Stimulated activated CD4-positive, alpha-beta T cell treated with anti-CD3 and anti-CD28 coated beads, Interleukin-15, amount 100 ng/mL, for 1 hour (primary cell): ENCODE measurements at regions not wholly inside any gene's neighbourhood (a gene's known extent, or its start where the extent isn't known, plus 50 kb on each side); places are given as distances from the start of the nearest gene placed in this dataset.
"Not testable (repeated sequence)": the region's sequence is repeated elsewhere in the genome, so short reads cannot be mapped to it uniquely, and the experiment has no call there.

ENCODE experiments used
- DNase-seq, 2 donors: peaks; one replicate each; pipeline ENCODE4 v3.0.0-alpha.2; 2020; ENCODE audit warnings: low read depth in 1 of 2, low spot score in 1 of 2

DNA sequence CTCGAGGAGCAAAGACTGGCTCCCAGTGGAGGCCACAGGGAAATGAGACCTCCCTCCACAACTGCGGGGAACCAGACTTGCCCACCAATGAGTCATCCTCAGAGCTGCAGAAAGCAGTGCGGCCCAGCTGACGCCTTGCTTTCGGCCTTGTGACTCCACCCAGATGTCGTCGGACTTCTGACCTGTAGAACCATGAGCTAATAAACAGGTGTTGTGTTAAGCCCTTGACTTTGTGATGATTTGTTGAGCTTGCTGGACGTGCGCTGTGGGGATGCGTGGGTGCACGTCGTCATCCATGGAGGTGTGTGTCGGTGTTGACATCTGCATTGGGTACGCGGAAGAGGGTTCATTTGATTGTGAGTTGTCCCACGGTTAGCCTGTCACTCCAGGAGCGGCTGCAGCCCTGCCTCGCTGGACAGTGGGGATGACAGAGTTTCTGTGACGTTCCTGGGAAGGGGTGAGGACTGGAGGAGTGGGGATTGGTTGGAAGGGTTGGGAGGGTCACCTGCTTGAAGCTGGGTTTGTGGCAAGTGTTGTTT, 154.1 kb downstream of the SH3BP4 start:
- DNase-seq, result no peak

DNA sequence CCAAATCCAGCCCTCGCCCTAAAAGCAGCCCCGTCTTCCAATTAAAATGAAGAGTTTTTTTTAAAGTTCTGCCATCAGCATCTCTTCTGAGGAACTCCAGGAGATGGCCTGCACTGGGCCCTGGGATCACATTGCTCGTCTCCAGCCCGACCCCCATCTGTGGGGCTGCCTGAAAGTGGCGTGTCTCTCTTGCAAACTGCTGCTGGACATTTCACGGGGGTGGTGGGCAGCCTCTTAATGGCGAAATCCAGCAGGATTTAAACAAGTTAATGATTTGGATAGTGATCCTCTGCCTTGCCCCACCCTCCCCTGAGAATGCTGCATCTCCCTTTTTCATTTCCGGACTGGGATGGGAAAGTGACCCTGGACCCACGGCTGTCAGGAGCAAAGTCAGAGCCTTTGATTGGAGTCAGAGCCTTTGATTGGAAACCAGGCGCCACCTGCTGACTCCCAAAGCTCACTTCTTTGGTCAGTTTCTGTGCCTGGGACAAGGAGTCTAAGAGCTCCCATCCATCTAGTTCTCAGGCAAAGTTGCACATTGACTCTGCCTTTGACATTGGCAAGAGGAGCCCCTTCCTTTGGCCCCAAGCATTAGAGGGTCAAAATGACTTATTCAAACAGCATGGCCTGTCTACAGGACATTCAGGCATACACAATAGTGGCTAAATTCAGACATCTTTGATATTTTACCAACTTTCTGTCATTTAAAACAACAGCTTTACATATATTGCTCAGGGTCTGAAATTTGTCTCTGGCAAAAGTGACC, 155.2 kb downstream of the SH3BP4 start:
- no peak for DNase-seq

DNA sequence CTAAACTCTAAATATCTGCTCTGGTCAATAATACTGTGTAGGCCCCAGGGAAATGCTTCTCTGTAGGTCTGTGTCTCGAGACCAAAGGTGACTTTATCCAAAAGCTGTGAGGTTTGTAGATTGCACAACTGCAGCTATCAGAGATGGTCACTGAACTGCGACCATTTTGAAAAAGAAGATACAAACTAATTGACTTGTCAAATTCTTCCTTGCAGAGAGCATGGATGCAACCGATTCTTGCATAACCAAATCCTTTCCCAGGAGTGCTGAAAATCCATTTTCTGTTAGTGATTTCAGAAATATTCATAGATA, 155.8 kb downstream of the SH3BP4 start:
- no peak for DNase-seq

DNA sequence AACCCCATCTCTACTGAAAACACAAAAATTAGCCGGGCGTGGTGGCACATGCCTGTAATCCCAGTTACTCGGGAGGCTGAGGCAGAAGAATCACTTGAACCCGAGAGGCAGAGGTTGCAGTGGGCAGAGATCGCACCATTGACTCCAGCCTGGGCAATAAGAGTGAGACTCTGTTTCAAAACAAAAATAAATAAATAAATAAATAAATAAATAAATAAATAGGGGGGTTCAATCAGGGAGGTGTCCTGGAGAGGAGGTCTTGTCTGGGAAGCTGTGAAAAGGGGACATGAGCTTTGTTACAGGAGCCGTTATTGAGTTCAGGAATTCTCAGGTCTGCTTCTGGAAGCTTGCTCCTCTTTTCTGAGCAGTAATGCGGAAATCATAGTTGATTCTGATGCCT, 157.7 kb downstream of the SH3BP4 start:
- not testable (repeated sequence) for DNase-seq

DNA sequence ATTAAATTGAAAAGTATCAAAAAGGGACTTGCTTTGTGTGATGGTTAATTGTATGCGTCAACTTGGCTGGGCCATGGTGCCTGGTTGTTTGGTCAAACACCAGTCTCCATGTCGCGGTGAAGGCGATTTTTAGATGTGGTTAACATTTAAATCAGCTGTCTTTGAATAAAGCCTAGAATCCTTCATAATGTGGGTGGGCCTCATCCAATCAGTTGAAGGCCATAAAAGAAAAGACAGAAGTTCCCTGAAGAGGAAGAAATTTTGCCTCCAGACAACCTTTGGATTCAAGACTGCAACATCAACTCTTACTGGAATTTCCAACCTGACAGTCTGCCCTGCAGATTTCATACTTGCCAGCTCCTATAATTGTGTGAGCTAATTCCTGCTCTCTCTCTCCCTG, 160.5 kb downstream of the SH3BP4 start:
- no peak for DNase-seq

DNA sequence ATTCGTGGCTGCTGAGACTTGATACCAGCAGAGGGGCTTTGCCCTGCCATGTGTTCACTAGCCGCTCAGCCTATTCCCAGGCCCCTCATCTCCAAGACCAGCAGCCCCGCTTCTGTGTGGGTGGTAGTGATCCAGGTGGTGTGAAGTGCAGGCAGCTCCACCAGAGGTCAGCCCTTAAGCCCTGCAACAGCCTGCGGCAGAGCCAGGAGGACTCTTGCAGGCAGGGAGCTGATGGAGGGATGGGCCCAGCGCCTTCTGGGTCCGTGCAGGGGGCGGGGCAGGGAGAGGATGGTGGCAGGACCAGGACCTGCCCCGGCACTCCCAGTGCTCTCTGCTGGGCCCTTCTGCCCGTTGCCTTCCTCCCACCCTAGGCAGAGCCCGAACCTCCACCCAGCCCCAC, 162.0 kb downstream of the SH3BP4 start:
- no peak for DNase-seq

DNA sequence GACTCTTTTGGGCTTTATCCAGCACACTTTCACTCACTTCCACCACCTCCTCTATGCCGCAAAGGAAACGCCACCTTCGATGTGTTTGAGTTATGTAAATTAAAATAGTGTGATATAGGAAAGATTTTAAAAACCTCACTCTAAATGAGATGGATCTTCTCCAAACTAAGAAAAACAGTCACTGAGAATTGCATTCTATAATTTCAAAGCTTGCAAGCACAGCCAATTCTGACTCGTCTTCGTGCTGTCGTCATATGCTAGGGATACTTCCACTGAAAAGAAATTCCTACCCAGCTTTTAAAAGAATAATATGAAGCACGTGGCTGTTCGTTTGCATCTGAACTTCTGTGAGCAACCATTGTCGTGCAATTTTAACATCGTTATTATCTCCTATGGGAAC, 162.5 kb downstream of the SH3BP4 start:
- DNase-seq, result no peak

DNA sequence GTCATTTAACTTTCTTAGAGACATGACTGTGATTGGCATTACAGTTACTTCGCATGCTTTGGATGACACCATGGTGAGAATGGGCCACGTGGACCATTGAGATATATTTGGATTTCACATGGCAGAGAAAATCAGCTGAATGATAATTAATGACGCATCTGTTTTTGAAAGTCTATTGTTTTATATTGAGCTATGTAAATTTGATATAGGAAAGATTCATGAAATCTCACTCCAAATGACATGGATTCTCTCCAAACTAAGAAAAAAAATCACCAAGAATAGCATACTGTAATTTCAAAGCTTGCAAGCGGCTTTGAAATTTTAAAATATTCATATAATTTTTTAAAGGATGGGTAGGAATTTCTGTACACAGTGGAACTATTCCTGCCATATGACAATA, 163.7 kb downstream of the SH3BP4 start:
- no peak for DNase-seq

DNA sequence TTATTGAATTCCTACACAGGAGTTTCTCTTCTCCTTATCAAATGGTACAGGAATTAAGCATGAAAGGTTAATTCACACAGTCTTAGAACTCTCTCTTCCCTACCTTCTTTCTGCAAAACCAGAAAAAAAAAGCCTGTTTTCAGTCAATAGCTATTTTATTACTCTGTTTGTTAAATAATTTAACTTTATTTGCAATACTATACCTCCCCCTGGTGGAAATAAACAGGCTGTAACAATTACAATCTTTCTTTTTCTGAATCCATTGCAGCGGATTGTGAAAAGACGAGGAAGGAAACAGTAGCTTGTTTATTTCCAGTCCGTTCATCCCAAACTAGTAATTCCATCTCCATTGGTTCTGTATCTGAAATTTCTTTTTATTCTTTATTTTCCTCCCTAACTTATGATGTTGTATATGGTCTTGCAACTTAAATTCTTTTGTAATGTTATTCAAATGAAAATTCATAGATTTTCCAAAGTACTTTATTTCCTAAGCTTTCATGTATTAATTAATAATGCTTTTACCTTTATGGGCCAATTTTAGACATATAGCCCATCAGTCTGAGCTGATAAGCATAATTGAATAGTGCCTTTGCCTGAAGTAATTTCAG, 165.2 kb downstream of the SH3BP4 start:
- DNase-seq, result no peak

DNA sequence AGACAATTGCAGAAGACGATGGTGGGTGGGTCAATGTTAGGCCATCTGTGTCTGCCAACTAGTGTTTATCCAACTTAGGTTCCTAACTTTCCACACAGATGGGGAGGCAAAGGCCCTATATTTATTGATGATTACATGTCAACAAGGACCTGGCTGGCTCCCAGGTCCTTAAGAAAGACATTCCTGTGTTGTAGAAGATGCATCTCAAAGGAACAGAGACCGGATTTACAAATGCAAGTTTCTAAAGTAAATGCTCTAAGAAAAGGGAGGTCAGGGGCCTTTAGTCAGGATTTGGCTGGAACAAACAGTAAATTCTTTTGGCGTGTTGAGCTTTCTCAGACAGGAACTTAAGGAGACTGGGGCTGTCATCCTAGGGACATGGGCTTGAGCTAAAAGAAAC, 175.0 kb downstream of the SH3BP4 start:
- DNase-seq, result no peak

DNA sequence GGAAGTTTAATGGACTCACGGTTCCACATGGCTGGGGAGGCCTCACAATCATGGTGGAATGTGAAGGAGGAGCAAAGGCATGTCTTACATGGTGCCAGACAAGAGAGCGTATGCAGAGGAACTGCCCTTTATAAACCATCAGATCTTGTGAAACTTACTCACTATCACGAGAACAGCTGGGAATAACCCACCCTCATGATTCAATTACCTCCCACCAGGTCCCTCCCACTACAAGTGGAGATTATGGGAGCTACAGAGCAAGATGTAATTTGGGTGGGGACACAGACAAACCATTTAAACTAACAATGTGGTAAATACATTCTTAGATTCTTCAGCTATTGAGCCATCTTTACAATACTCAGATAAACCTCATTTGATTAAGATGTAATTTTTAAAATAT, 176.1 kb downstream of the SH3BP4 start:
- DNase-seq, result no peak

DNA sequence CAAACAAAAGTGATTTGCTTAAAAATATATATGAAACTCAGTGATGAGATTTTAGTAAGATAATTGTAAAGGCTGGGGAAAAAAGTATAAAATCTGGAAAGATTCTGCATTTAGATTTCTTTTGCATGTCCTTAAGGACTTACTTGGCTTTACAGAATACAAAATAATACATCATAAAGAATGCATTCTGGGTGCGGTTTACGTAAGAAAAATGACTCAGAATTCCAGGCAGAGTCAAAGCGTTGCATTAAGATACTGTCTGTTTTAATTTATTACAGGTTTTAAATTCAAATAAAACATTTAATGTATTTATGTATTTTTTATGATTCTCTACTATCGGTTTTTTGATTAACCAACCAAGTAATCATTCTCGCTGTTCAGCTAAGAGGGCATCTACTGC, 178.0 kb downstream of the SH3BP4 start:
- DNase-seq, result no peak

DNA sequence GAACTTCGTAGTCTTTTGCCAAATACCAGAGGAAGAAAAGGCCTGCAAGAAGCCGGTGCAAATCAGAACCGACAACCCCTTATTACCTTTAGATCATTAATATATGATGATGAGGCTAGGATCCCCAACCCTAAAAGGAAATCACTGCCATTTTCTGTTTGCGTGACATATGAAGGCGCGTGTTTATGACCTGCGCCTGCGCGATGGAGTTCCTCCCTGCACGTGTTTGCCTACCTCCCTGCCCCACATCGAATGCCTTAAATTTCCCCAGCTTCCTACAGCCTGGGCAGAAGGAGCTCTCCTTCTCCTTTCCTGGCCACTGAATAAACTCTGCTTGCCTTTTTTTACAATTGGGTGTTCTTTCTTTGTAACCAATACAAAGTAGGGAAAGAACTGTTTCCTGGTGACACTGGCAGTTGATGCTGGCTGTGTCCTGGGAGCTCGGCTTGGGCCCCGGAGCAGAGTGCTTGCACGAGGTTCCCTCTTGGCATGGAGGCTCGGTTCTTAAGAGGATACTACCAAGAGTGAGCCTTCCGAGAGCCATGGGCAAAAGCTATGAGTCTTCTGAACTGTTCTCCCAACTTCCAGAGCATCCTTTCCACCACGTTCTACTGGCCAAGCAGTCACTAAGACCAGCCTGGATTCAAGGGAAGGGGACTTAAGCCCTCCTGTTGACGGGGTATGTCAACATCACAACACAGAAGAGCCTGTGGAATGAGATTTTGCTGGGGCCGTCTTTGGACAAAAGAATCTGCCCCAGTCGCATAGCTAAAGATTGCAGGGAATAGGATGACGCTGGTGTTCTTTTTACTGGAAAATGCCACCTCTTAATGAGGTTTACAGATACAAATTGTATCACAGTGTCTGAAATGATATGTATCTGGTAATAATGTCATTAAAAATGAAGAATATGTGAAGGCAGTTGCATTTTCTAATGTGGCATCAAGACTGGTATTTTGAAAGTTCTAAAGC, 179.8 kb downstream of the SH3BP4 start:
- DNase-seq, result no peak

DNA sequence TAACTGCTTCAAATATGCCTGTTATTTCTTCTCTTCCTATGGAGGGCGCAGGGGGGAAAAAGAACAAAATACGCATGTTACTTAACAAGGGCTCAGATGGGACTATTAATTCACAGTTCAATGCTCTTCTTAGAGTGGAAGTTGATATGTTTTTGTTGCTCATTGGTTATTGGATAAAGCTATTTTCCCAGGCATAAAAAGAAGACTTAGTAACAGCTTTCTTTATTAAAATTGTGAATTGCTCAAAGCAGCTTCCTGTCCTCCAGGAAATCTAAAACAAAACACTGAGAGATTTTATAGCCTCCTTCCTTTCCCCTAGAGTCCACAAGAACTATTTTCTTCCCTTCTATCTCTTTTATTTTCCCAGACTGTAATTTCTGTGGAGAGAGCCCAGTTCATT, 180.8 kb downstream of the SH3BP4 start:
- no peak for DNase-seq

DNA sequence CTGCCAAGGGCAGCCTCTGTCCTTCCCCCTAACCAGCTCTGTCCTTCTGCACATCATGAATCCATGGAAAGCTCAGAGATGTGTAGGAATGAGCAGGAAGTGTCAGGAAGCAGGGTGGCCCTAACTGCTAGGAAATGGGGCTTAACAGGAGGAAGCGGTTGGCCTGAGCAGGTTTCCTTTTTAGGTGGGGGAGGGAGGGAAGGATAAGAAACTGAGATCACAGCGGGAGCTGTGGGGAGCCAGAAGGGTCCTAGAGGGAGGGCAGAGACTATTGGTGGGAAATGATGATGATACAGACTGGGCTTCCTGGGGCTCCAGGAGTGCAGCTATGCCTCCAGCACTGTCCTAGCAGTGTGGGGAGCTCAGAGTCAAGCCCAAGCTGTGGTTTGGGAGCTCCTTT, 182.0 kb downstream of the SH3BP4 start:
- DNase-seq, result no peak

DNA sequence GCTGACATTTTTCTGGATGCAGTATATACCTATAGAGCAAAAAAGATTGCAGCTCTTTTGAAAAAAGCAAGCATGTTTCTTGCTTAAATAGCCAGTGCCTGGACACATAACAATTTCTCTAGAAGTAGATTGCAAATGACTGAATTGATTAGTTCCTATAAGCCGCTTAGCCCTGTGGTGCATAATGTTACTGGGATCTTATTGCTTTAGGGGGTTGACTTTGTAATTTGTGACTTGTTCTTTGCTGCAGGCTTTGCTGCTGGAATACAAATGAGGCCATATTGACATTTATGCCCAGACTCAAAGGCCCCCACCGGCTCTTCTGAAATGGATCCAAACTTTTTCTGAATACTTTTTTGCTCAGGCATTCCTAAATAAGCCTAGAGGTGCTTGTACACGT, 182.6 kb downstream of the SH3BP4 start:
- no peak for DNase-seq

DNA sequence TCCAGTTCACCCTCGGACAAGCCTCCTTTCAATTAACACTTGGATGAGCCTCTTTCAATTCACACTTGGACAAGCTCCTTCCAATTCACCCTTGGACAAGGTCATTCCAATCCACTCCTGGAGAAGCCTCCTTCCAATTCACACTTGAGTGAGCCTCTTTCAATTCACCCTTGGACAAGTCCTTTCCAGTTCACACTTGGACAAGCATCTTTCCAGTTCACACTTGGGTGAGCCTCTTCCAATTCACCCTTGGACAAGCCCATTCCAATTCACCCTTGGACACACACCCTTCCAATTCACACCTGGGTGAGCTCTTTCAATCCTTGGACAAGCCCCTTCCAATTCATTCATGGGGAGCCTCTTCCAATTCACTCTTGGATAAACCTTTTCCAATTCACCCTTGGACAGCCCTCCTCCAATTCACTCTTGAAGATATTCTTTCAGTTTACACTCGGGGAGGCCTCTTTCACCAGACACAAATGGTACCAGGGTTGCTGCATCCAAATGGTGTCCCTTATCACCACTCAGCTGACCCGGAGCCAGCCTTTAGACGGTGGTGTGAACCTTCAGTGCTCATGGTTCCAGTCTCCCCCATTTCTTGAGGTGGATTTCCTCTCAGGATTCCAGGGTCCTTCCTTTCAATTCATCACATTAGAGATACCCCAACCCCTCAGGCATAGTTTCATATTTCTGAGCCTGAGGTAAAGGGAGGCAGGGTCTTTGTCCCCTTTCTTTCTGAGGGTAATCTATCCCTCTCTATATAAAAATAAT, 183.6 kb downstream of the SH3BP4 start:
- no peak for DNase-seq

DNA sequence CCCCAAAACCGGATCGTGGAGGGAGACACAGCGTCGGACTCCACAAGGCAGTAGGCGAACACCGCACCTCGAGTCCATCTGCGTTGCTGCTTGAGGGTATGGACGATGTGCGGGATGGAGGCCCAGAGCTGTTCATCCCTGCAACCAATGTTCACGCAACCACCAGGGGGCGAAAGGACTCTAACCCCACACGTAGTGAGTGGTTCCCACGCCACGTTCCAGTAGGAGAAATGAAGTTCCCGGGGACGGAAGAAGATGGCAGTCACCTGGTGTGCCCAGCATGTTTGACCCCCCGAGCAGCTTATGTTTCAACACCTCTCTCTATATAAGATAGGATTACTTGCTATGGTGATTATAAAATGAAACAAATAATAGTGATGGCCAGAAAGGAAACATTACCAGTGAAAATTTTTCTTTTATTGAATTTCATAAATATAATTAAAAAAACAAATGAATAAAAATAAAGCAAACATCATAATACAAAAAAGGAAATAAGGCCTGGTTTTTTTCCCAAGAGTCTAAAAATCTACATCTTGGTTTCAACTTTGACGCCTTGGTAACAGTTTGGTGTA, 184.3 kb downstream of the SH3BP4 start:
- DNase-seq, result peak in 1 of 2 donors; percentile 26

DNA sequence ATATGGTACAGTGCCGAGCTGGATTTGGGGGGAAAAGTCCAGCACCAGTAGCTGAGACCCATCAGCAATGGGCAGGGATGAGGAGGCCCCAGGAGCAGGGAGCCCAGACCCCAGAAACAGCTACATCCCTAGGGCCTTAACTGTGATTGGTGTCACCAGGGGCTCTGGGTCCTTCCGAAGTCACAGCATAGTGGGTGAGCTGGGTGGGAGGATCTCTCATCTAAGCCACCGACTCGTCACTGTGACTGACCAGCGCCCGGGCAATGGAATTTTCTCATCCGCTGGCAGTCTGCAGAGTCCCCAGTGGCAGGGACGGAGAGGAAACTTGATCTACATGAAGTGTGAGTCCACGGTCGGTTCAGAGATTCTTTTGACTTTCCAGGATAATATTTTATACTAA, 186.5 kb downstream of the SH3BP4 start:
- DNase-seq, result no peak

DNA sequence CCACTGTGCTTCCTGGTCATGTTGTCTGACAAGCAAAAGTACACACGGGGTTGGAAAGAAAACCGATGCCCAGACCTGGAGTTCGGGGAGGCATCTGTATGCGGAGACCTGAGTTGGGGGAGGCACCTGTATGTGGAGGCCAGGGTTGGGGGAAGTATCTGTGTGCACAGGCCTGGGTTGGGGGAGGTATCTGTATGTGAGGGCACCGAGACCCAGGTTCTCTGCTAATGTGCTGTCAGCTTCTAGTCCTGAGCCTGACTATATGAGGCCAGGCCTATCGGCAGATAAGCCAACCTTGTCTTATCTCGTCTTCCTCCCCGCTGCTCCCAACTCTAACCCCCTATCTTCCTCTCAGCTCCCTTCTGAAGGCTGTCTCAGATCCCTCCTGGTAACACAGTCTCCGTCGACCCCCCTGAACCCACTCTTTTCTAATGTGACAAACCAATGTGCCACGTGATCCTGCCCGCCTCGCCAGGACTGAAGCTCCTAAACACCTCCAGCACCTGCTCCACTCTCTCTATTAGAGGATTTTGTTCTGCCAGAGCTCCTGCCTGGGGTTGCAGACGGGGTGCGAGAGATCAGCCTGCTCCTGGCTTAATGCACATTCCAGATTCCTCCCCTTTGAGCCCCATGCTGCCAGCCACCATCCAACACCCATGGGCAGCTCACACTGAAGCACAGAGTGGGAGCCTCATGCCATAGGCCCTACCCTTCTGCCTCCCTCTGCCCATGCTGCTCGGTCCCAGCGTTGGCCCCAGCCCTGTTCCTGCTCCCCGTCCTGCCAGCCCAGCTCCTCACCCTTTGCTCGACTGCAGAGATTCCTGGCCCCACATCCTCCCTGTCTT, 188.4 kb downstream of the SH3BP4 start:
- no peak for DNase-seq
